ENCODE measurements at regions not wholly inside any gene's neighbourhood (a gene's known extent, or its start where the extent isn't known, plus 50 kb on each side); places are given as distances from the start of the nearest gene placed in this dataset.
A peak's percentile ranks its signal among the peaks of the same experiment; 100 is the strongest.

DNA sequence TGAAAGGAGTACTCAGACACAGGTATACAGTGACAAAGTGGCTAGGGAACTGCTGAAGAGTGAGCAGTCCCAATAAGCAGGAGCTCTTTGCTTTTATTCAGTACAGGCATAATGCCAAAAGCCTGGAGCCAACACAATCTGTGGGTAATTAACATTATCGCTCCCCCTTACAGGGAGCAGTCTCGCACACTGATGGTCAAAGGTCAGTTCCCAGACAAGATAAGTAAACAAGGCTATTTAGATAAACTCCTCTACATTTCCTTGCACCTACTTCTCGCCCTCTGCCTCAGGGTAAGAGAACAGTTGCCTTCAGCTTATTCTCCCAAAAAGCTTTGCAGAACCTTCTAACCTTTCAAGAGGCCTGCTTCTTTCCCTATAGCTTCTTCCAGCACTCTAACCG, 73.9 kb upstream of the TAF9B start:
- Histone ChIP-seq H3K36me3 (ENCODE audit: control insufficient read depth, insufficient read depth, low read length, severe bottlenecking) (no peaks in the 10 kb centered on the region), H3K27me3 (replicated peaks; ENCODE audit: control insufficient read depth, insufficient read depth, low read length) (no peaks in the 10 kb centered on the region), H3K4me3 (ENCODE audit: low read length) (no peak overlapping the region), H3K9ac (ENCODE audit: low read length) (no peak overlapping the region), H3K9me3 (ENCODE audit: control insufficient read depth, low read length) (peaks cover 48% of the 10 kb centered on the region), H3K4me1 (ENCODE audit: control insufficient read depth, insufficient read depth, low read length) (no peaks in the 10 kb centered on the region)
- DNase-seq (ENCODE audit: low read depth): no peak

DNA sequence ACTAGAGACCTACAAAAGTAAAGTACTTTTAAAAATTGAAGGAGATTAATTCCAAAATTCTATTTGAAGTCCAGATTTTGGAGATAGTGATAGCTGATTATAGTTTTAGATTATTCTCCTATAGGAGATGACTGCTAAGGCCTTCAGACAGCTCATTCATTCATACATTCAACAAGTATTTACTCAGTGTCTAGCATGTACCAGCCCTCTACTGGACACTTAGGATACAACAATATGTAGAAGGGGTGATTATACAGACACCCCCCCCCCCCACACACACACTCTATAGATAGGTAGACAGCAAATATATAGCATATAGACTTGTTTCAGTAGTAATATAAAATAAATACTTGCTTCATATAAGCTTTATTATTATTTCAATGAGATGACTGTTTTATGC, 60.4 kb upstream of the TAF9B start:
- DNase-seq (ENCODE audit: low read depth): peak; percentile 9
- no peaks in the 10 kb centered on the region for H3K27me3 ChIP-seq (replicated peaks; ENCODE audit: control insufficient read depth, insufficient read depth, low read length)
- no peak overlapping the region for H3K4me3 ChIP-seq (ENCODE audit: low read length)
- H3K36me3 ChIP-seq (ENCODE audit: control insufficient read depth, insufficient read depth, low read length, severe bottlenecking): no peaks in the 10 kb centered on the region
- H3K4me1 ChIP-seq (ENCODE audit: control insufficient read depth, insufficient read depth, low read length): no peaks in the 10 kb centered on the region
- no peaks in the 10 kb centered on the region for H3K9me3 ChIP-seq (ENCODE audit: control insufficient read depth, low read length)
- no peak overlapping the region for H3K9ac ChIP-seq (ENCODE audit: low read length)

All from adipocyte (in vitro differentiated cells).